Thyroid gland (tissue), 4 donors: ENCODE measurements at regions not wholly inside any gene's neighbourhood (a gene's known extent, or its start where the extent isn't known, plus 50 kb on each side); places are given as distances from the start of the nearest gene placed in this dataset.

Experiments used
- DNase-seq, 2 donors: peaks; one replicate each; pipeline ENCODE4 v3.0.0-alpha.2; 2019
- H3K27ac ChIP-seq, 3 donors: fragments of 200-600 bp; sonication (generic); 1 replicate in 2 of 3; 2 replicates in 1 of 3; pipeline ENCODE4 v1.5.1; 2016 to 2019; ENCODE audit warnings: mild to moderate bottlenecking in 1 of 3, moderate library complexity in 1 of 3
- H3K27me3 ChIP-seq: fragments of 200-600 bp; sonication (generic); one replicate; pipeline ENCODE4 v1.5.1; 2019
- H3K36me3 ChIP-seq, 2 donors: fragments of 200-600 bp; sonication (generic); one replicate each; pipeline ENCODE4 v1.5.1; 2016 to 2019
- H3K4me1 ChIP-seq, 2 donors: fragments of 200-600 bp; sonication (generic); one replicate each; pipeline ENCODE4 v1.5.1; 2017 to 2019
- H3K4me3 ChIP-seq, 3 donors: fragments of 200-600 bp; sonication (generic); replicated peaks in 1 of 3; 1 replicate in 2 of 3; 2 replicates in 1 of 3; pipeline ENCODE4 v1.5.1; 2016; ENCODE audit warnings: mild to moderate bottlenecking in 1 of 3
- H3K9me3 ChIP-seq: fragments of 200-600 bp; sonication (generic); one replicate; pipeline ENCODE4 v1.5.1; 2017
- CTCF ChIP-seq, 6 experiments: fragments of 200-600 bp in 3 of 6; fragments of 450-650 bp in 3 of 6; sonication (generic) in 3 of 6; IDR thresholded peaks; one replicate each; pipeline ENCODE4 v1.5.1; 2016 to 2019; ENCODE audit warnings: antibody characterized with exemption in 6 of 6, mild to moderate bottlenecking in 2 of 6, inconsistent platforms in 1 of 6, moderate library complexity in 1 of 6
- POLR2A ChIP-seq, 2 donors: fragments of 450-650 bp; IDR thresholded peaks; one replicate each; pipeline ENCODE4 v1.6.1; 2017; ENCODE audit warnings: antibody characterized with exemption in 2 of 2, mild to moderate bottlenecking in 2 of 2, moderate library complexity in 1 of 2
- WGBS, 2 donors: methylation state at CpG; one replicate each; pipeline ENCODE4 v1.1.5; 2017; 5-methylcytosine and 5-hydroxymethylcytosine counted together
- intact Hi-C: fragments of 100-400 bp; cut with DNase I; formaldehyde crosslinking; loops from one replicate; pipeline ENCODE4 v1.15.1; 2023

GRCh38 chr12:83980398-83980797 lies 932.2 kb downstream of the SLC6A15 start:
- no peaks in the 10 kb centered on the region for H3K9me3 ChIP-seq
- no peaks in the 10 kb centered on the region for H3K36me3 ChIP-seq
- TF ChIP-seq CTCF (IDR thresholded peaks at IDR 0.05) (no peak), POLR2A (IDR thresholded peaks at IDR 0.05) (no peak)
- H3K27ac ChIP-seq = no peak overlapping the region
- intact Hi-C loops = no loop called here
- H3K4me3 ChIP-seq = no peak overlapping the region
- H3K4me1 ChIP-seq = no peaks in the 10 kb centered on the region
- DNase-seq = no peak
- no peaks in the 10 kb centered on the region for H3K27me3 ChIP-seq

DNA sequence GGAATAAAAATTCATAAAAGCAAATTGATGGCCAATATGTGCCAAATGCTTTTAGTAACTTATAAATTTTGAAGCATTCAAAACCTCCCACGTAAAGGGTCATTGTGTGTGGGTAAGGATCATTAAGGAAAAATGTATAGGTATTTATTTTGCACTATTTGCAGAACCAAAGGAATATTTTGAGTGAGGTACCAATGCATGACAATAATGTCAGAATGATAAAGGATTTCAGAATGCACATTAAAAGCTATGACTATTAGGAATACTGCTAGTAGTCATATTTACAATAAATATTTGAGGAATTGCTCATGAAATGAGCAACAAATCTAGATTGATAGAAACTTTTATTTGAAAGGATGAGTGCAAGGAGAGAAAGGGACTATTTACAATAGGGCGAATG lies 932.8 kb downstream of the SLC6A15 start:
- Histone ChIP-seq H3K4me3 (no peak overlapping the region), H3K4me1 (no peaks in the 10 kb centered on the region), H3K36me3 (no peaks in the 10 kb centered on the region), H3K27ac (no peak overlapping the region), H3K9me3 (no peaks in the 10 kb centered on the region), H3K27me3 (no peaks in the 10 kb centered on the region)
- intact Hi-C loops = no loop called here
- no peak for DNase-seq
- TF ChIP-seq POLR2A (IDR thresholded peaks at IDR 0.05) (no peak), CTCF (IDR thresholded peaks at IDR 0.05) (no peak)
- WGBS, 2 donors = 84 to 91% methylated on average over 2 of the region's 2 CpGs

GRCh38 chr12:83971781-83972180 lies 940.8 kb downstream of the SLC6A15 start:
- no peaks in the 10 kb centered on the region for H3K27me3 ChIP-seq
- no peaks in the 10 kb centered on the region for H3K4me1 ChIP-seq
- H3K27ac ChIP-seq = no peak overlapping the region
- intact Hi-C loops = no loop called here
- H3K36me3 ChIP-seq = no peaks in the 10 kb centered on the region
- 93% methylated on average over 3 of the region's 3 CpGs for WGBS, 2 donors
- TF ChIP-seq POLR2A (IDR thresholded peaks at IDR 0.05) (no peak), CTCF (IDR thresholded peaks at IDR 0.05) (no peak)
- no peaks in the 10 kb centered on the region for H3K9me3 ChIP-seq
- DNase-seq = no peak
- H3K4me3 ChIP-seq = no peak overlapping the region

DNA sequence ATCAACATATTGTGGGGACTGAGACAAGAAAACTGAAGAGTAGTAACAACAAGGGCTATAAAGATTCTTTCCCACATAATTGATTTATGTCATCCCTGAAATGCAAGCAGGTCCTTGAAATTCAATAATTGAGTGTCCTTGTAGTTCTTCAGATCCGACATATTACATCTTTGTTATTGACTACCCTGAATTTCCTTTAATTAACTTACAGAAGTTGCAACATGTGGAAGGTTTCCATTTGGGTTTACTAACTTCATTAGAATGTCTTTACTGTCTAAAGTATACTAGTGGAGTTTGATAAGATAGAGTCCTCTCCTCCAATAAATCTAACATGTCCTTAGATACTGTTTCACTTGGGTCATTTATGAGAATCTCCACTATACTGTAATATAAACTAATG lies 951.8 kb downstream of the SLC6A15 start:
- H3K4me1 ChIP-seq = no peaks in the 10 kb centered on the region
- no peaks in the 10 kb centered on the region for H3K9me3 ChIP-seq
- no peak overlapping the region for H3K4me3 ChIP-seq
- no peak for DNase-seq
- no peaks in the 10 kb centered on the region for H3K27me3 ChIP-seq
- TF ChIP-seq CTCF (IDR thresholded peaks at IDR 0.05) (no peak), POLR2A (IDR thresholded peaks at IDR 0.05) (no peak)
- H3K27ac ChIP-seq = no peak overlapping the region
- 96% methylated on average over 1 of the region's 1 CpG for WGBS, 2 donors
- no peaks in the 10 kb centered on the region for H3K36me3 ChIP-seq
- intact Hi-C loops = no loop called here

DNA sequence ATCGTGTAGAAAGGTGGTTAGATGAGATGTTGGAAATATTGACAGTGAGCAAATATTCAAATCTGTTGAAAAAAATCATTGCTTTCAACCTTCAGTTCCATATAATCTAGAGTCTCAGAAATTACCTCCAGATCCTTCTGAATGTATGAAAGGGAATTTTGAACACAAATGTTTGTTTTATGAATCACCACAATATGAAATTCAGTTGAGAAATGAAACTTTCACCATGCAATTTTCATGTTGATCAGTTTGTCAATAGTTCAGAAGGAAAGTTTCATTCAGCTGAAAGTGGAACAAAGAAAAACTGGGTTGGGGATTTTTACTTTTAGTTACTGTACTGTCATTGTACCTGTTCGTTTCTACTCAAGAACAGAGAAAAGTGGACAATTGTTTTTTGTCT lies 953.6 kb downstream of the SLC6A15 start:
- Histone ChIP-seq H3K27ac (no peak overlapping the region), H3K36me3 (no peaks in the 10 kb centered on the region), H3K27me3 (no peaks in the 10 kb centered on the region), H3K4me1 (no peaks in the 10 kb centered on the region), H3K9me3 (no peaks in the 10 kb centered on the region), H3K4me3 (no peak overlapping the region)
- no peak for DNase-seq
- WGBS, 2 donors = 76 to 84% methylated on average over 2 of the region's 2 CpGs
- no peak for TF ChIP-seq POLR2A (IDR thresholded peaks at IDR 0.05)
- TF ChIP-seq CTCF (IDR thresholded peaks at IDR 0.05) = no peak
- intact Hi-C loops = no loop called here
